ENCODE measurements at regions not wholly inside any gene's neighbourhood (a gene's known extent, or its start where the extent isn't known, plus 50 kb on each side); places are given as distances from the start of the nearest gene placed in this dataset.

DNA sequence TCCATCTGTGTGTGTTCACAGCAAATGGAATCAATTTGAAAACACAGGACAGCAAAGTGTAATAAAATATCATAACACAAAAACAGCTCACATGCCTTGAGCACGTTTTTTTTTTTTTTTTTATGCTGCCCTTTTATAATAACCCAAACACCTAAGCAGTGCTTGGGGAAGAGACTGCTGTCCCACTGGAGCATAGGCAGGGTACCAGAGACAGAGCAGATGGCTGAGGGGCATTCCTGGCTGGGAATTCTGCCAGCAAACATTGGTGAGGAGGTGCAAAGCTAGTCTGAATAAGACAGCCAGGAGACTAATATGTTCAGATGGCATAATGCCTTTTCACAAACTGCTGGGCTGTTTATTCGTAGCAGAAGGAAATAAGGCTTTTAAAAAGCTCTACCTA is 58.1 kb upstream of the SV2C start:
- Mint-ChIP-seq H3K27me3 (ENCODE audit: low read depth, unreplicated experiment) (no peaks in the 10 kb centered on the region), H3K36me3 (ENCODE audit: low read depth, unreplicated experiment) (no peaks in the 10 kb centered on the region), H3K9me3 (ENCODE audit: unreplicated experiment) (no peaks in the 10 kb centered on the region), H3K4me1 (ENCODE audit: low read depth, unreplicated experiment) (no peaks in the 10 kb centered on the region), H3K27ac (ENCODE audit: unreplicated experiment) (no peak overlapping the region), H3K4me3 (ENCODE audit: unreplicated experiment) (no peak overlapping the region)
- Histone ChIP-seq H3K36me3 (ENCODE audit: insufficient read depth, low read length) (no peaks in the 10 kb centered on the region), H3K27me3 (ENCODE audit: insufficient read depth, low read length) (no peaks in the 10 kb centered on the region), H3K4me1 (ENCODE audit: insufficient read depth, low read length) (no peaks in the 10 kb centered on the region), H3K4me3 (ENCODE audit: insufficient read depth, low read depth, low read length) (no peak overlapping the region), H3K4me2 (ENCODE audit: low read length) (no peak overlapping the region), H3K9ac (ENCODE audit: low read length) (no peak overlapping the region), H2AFZ (ENCODE audit: low read depth, low read length) (no peak overlapping the region), H3K27ac (ENCODE audit: low read depth, low read length) (no peak overlapping the region), H3K9me3 (ENCODE audit: insufficient read depth, low read depth, low read length) (no peaks in the 10 kb centered on the region), H4K20me1 (ENCODE audit: insufficient read depth, low read length) (no peaks in the 10 kb centered on the region), H3K79me2 (ENCODE audit: insufficient read depth, low read length) (no peaks in the 10 kb centered on the region)
- FAIRE-seq = no peak
- DNase-seq (ENCODE audit: low read depth) = no peak
- TF ChIP-seq, protein P1, sequence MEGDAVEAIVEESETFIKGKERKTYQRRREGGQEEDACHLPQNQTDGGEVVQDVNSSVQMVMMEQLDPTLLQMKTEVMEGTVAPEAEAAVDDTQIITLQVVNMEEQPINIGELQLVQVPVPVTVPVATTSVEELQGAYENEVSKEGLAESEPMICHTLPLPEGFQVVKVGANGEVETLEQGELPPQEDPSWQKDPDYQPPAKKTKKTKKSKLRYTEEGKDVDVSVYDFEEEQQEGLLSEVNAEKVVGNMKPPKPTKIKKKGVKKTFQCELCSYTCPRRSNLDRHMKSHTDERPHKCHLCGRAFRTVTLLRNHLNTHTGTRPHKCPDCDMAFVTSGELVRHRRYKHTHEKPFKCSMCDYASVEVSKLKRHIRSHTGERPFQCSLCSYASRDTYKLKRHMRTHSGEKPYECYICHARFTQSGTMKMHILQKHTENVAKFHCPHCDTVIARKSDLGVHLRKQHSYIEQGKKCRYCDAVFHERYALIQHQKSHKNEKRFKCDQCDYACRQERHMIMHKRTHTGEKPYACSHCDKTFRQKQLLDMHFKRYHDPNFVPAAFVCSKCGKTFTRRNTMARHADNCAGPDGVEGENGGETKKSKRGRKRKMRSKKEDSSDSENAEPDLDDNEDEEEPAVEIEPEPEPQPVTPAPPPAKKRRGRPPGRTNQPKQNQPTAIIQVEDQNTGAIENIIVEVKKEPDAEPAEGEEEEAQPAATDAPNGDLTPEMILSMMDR (IDR thresholded peaks at IDR 0.05; ENCODE audit: insufficient read depth, low read depth, low read length) = no peak
- TF ChIP-seq EZH2 (IDR thresholded peaks at IDR 0.05; ENCODE audit: insufficient read depth, low read length) = no peak

DNA sequence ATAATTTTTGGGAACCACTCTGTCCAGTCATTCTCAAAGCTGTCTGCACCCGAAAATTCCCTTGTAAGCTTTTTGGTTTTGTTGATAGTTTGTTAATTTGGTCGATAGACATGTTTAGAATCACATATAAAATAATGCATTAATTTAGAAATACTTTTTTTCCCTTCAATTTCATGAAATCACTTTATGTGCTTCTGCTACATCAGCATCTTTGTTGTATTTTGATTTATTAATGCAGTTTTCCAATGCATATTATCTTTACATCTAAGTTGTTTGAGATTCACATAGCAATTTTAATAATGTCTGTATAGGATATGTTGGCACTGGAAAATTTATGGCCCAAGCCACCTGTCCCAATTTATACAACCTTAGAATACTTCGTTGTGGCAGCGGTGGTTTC is 60.6 kb upstream of the SV2C start:
- DNase-seq (ENCODE audit: low read depth) = no peak
- H3K27me3 Mint-ChIP-seq (ENCODE audit: low read depth, unreplicated experiment) = no peaks in the 10 kb centered on the region
- no peaks in the 10 kb centered on the region for H4K20me1 ChIP-seq (ENCODE audit: insufficient read depth, low read length)
- no peaks in the 10 kb centered on the region for H3K9me3 ChIP-seq (ENCODE audit: insufficient read depth, low read depth, low read length)
- H3K4me2 ChIP-seq (ENCODE audit: low read length) = no peak overlapping the region
- TF ChIP-seq, protein P1 (IDR thresholded peaks at IDR 0.05; ENCODE audit: insufficient read depth, low read depth, low read length) = no peak
- TF ChIP-seq EZH2 (IDR thresholded peaks at IDR 0.05; ENCODE audit: insufficient read depth, low read length) = no peak
- H3K9me3 Mint-ChIP-seq (ENCODE audit: unreplicated experiment) = no peaks in the 10 kb centered on the region
- H3K79me2 ChIP-seq (ENCODE audit: insufficient read depth, low read length) = no peaks in the 10 kb centered on the region
- no peak overlapping the region for H2AFZ ChIP-seq (ENCODE audit: low read depth, low read length)
- no peaks in the 10 kb centered on the region for H3K36me3 ChIP-seq (ENCODE audit: insufficient read depth, low read length)
- H3K9ac ChIP-seq (ENCODE audit: low read length) = no peak overlapping the region
- no peaks in the 10 kb centered on the region for H3K27me3 ChIP-seq (ENCODE audit: insufficient read depth, low read length)
- no peaks in the 10 kb centered on the region for H3K4me1 ChIP-seq (ENCODE audit: insufficient read depth, low read length)
- H3K36me3 Mint-ChIP-seq (ENCODE audit: low read depth, unreplicated experiment) = no peaks in the 10 kb centered on the region
- H3K4me3 Mint-ChIP-seq (ENCODE audit: unreplicated experiment) = no peak overlapping the region
- H3K4me3 ChIP-seq (ENCODE audit: insufficient read depth, low read depth, low read length) = no peak overlapping the region
- FAIRE-seq = no peak
- no peak overlapping the region for H3K27ac Mint-ChIP-seq (ENCODE audit: unreplicated experiment)
- H3K27ac ChIP-seq (ENCODE audit: low read depth, low read length) = no peak overlapping the region
- H3K4me1 Mint-ChIP-seq (ENCODE audit: low read depth, unreplicated experiment) = no peaks in the 10 kb centered on the region

DNA sequence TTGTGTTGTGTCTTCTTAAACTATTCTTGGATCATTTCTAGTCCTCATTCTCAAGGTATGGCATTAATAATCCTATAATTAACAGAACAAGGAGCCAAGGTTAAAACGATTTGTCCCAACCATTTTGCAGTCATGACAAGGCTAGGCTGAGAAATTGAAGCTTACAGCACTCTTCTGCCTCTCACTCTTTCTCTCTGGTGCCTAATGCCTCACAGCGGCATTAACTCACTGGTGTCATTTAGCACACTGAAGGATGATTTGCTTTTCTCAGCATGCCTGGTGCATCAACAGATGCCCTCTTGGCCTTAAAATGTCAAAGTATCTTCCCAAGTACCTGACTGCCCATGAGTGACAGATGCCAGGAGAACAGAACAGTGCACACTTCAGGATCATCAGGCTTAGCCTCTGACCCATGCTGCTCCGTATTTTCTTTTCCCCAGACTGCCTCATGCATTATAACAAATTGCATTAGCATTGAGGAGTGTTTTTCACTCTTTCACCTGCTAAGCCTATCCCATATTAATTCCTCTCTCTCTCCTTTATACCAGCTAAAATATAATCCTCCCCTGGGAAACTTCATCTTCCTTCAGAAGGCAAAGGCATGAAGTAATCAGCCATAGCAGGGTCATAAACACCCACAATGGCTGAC is 61.1 kb upstream of the SV2C start:
- DNase-seq (ENCODE audit: low read depth) (no peak), FAIRE-seq (no peak)
- H3K79me2 ChIP-seq (ENCODE audit: insufficient read depth, low read length) = no peaks in the 10 kb centered on the region
- TF ChIP-seq, protein P1 (IDR thresholded peaks at IDR 0.05; ENCODE audit: insufficient read depth, low read depth, low read length) = no peak
- TF ChIP-seq EZH2 (IDR thresholded peaks at IDR 0.05; ENCODE audit: insufficient read depth, low read length) = no peak
- no peaks in the 10 kb centered on the region for H3K27me3 ChIP-seq (ENCODE audit: insufficient read depth, low read length)
- Mint-ChIP-seq H3K4me1 (ENCODE audit: low read depth, unreplicated experiment) (no peaks in the 10 kb centered on the region), H3K9me3 (ENCODE audit: unreplicated experiment) (no peaks in the 10 kb centered on the region), H3K27me3 (ENCODE audit: low read depth, unreplicated experiment) (no peaks in the 10 kb centered on the region), H3K27ac (ENCODE audit: unreplicated experiment) (no peak overlapping the region), H3K4me3 (ENCODE audit: unreplicated experiment) (no peak overlapping the region), H3K36me3 (ENCODE audit: low read depth, unreplicated experiment) (no peaks in the 10 kb centered on the region)
- no peak overlapping the region for H2AFZ ChIP-seq (ENCODE audit: low read depth, low read length)
- H3K9me3 ChIP-seq (ENCODE audit: insufficient read depth, low read depth, low read length) = no peaks in the 10 kb centered on the region
- no peak overlapping the region for H3K9ac ChIP-seq (ENCODE audit: low read length)
- H3K4me2 ChIP-seq (ENCODE audit: low read length) = no peak overlapping the region
- H3K36me3 ChIP-seq (ENCODE audit: insufficient read depth, low read length) = no peaks in the 10 kb centered on the region
- H4K20me1 ChIP-seq (ENCODE audit: insufficient read depth, low read length) = no peaks in the 10 kb centered on the region
- H3K4me3 ChIP-seq (ENCODE audit: insufficient read depth, low read depth, low read length) = no peak overlapping the region
- H3K4me1 ChIP-seq (ENCODE audit: insufficient read depth, low read length) = no peaks in the 10 kb centered on the region
- H3K27ac ChIP-seq (ENCODE audit: low read depth, low read length) = no peak overlapping the region
